GM19324 (cell line): ENCODE measurements at regions not wholly inside any gene's neighbourhood (a gene's known extent, or its start where the extent isn't known, plus 50 kb on each side); places are given as distances from the start of the nearest gene placed in this dataset.

Source experiments
- ATAC-seq: cut with Tn5 transposase; IDR thresholded peaks from one replicate; pipeline ENCODE4 v1.9.1; 2021; ENCODE audit warnings: mild to moderate bottlenecking, moderate library complexity; ENCODE audit not compliant: unreplicated experiment, low FRiP score

DNA sequence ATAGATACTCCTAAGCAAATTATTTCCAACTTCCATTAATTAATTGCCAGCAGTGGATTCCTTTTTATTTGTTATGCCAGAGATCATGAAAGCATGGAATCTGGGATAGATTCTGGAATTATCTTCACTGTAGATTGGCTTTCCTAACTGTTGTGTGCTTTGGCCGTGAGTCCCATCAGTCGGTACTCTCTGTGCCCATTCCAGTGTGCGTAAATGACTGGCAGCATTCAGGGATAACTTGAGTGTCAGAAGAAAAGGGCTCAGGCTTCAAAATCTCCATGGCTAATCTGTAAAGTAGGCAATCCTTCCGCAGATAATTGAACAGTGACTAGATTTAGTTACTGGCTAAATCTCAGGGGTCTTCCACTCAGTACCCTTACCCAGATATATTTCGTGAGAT is 76.8 kb upstream of the TMEM164 start:
- ATAC-seq = no peak

DNA sequence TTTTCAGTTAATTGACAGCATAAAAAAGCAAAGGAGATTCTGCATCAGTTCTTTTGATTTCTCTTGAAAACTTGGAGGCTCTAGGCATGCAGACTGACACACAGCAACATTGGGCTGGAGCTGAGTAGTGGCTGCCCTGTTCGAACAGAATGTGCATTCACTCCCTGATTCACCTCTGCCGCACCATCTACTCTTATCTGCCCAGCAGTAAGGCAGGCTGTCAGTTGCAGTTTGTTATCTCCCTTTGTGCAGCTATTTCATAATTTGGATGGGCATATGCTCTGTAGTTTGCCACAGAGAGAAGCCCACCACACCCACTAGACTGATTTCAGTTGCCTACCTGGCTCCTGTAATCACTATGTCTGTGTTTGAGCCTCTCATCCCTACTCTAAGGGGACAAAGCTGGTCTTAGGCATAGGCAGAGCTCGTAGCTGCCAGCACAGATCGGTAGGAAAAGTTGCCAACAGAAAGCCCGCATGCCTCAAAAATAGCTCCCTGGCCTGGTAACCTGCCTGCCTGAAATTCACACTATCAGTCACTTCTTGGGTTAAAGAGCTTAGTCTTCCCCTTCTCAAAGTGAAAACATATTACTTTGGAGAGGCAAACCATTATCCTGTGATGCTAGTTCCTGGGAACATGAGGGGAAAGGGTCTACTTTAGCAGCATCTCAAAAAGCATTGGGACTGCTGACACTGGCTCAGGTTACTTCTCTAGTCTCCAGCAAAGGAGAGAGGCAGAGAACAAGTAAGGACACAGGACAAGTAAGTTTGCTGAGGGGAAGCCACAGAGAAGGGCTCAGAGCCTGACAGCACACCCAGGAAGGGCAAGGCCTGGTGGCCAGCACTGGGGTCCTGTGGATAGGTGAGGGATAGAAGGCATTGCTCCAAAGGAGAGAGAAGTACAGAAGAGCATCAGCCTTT is 75.9 kb upstream of the TMEM164 start:
- no peak for ATAC-seq

DNA sequence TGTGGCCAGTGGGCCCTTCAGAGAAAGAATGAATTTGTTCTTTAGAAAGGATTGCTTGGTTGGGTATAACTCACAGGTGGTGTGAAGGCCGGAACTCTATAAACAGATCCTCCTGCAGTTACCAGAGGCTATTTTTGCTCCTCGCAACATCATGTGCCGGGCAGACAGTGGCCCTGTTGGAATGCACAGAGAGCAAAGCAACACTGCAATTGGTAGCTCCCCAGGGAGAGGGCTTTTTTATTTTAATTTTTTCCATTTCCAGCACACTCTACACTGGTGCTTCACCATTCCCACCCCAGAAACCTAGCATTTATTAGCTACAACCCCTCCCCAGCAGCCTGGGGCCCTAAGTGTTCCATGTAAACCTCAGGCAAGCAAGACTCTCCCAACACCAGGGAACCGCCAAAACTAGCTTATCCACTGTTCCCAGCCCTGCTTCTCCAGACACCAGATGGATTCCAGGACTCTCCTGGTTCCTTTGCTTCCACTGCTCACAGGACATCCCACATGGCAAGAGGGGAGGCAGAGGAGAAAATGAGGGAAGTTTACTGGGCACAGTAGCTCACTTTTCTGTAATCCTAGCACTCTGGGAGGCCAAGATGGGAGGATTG is 75.1 kb upstream of the TMEM164 start:
- no peak for ATAC-seq

DNA sequence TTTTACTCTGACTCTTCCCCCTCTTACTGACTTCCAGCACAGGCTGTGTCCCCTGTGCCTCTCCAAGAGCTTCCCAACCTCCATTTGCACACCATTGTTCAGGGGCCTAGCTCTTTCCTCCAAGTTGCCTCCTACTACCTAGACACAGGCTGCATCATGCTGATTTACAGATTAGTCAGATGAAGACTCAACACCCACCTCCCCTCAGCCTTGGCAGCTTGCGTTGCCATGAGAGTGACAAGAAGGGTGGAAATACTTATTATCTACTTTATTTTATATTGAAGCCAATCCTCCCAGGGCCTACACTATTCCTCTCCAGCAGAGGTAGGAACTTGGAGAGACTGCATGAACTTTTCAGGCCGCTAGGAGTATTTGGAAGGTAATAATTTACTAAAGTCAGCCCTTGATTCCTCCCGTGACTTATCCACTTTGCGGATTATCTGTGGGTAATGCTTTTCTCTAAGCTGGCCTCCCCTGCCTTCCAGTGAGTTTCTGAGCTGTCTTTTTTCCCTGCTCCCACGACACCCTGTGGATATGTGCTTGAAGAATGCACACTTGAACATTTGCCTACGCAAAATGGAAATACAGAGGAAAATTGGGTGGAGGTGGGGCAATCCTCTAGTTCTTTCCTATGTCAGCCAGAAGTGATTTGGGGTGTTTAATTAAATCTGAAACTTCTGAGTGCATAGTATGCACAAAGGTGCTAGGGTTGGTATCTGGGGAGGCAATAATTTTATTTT is 74.1 kb upstream of the TMEM164 start:
- ATAC-seq = no peak

DNA sequence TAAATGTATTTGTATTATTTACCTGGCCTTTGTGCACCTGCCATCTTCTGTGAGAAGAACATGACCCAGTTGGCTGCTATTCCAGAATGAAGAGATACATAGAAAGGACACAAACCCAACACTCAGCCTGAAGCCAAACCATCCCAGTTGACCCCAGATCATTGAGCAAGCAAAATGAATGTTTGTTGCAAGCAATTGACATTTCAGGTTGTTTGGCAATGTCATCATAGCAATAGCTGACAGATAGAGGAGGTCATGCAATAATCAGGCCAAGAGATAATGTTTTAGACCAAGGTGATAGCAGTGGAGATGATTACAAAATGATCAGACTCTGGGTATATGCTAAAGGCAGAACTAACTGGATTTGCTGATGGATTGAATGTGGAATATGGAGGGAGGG is 71.2 kb upstream of the TMEM164 start:
- no peak for ATAC-seq

DNA sequence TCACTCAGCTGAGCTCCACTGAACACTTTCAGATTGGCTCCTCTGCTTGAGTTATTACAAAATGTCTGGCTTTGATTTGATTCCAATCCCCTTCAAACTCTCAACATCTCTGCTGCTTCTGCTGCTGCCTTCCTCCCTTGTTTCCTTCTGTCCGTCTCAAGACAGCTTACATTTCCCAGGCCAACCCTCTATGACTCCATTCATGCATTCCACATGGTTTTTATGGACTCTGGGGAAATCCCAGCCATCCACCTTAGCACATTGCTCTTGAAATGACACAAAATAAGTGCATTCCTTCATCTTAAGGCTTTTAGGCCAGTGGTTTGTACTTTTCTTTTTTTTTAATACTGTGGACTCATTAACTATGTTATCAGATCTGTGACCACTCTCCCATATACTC is 68.5 kb upstream of the TMEM164 start:
- no peak for ATAC-seq

DNA sequence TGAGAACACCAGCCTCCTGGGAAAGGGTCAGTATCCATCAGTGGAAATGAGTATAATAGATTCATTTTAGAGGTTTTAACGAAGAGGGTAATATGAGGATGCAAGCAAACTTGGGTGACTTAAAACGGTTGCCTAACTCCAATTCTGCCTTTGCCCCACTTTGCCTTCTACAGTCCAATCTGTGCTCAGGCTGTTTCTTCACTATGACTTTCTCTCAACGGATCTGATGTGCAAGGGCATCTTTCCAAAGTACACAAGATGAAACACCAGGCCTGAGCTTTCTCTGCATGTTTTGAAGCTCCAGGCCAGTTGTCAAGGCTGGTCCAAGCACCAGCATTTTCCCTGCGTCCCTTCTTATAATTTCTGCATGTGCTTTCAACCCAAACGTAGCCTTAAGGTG is 68.0 kb upstream of the TMEM164 start:
- no peak for ATAC-seq

DNA sequence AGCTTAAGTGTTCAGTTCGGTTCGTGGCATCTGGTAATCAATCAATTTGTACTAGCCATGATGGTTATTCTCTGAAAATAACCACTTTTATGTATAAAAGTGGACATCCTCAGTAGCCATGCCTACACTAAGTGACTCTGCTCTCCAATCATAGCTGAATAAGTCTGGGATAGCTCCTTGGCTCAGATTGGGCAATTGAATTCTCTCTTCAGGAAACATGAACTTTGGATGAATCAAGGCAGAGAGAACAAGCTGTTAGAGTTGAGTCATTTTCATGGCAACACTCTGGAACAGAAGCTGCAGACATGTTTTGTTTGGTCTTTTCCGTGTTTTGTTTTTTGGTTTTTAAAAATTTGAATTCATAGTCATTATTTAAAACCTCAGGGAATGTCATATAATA is 66.8 kb upstream of the TMEM164 start:
- ATAC-seq = no peak

DNA sequence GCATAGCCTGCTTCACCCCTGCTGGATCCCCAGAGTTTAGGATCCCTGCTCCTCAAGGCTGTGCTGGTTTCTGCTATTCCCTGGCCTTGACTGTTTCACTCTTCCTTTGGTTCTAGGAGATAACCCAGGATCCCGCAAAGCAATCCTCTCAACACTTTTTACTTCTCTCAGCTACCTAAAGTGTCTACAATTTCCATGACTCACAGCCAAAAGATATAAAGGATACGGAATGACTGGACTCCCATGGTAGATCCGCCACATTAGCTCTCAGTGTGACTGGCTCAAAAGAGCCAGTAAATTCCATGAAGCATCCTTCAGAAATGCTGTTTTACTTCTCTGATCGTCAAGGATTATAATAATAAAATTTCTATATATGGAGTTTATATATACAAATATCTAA is 66.3 kb upstream of the TMEM164 start:
- ATAC-seq = no peak

DNA sequence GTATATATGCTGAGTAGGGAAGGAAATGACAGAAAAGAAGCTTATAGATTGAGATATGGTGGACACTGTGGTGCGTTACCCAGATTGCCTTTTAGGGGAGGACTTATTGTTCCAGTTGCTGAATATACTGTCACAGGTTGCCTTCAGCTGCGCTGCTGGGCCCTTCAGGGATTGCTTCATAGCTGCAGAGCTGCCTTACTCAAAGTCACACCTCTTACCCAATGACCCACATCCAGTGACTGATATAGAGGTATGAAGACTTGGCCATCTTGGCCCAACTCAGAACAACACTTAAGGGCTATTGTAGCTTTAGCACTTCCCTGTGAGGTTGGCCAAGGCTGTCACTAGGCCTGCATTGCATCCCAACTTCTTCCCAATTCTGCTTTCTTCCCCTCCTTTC is 63.4 kb upstream of the TMEM164 start:
- ATAC-seq = no peak

DNA sequence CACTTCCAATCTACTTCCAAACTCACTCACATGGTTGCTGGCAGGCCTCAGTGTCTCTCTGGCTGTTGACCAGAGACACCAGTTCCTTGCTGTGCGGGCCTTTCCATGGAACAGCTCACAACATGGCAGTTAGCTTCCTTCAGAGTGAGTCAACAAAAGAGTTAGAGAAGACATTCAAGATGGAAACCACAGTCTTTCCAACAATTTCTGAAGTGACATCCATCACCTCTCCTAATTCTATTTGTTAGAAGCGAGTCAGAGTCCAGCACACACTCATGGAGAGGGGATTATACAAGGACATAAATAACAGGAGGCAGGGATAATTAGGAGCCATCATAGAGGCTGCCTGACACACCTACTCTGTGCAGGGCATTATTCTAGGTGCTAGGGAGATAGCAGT is 62.5 kb upstream of the TMEM164 start:
- ATAC-seq = no peak

DNA sequence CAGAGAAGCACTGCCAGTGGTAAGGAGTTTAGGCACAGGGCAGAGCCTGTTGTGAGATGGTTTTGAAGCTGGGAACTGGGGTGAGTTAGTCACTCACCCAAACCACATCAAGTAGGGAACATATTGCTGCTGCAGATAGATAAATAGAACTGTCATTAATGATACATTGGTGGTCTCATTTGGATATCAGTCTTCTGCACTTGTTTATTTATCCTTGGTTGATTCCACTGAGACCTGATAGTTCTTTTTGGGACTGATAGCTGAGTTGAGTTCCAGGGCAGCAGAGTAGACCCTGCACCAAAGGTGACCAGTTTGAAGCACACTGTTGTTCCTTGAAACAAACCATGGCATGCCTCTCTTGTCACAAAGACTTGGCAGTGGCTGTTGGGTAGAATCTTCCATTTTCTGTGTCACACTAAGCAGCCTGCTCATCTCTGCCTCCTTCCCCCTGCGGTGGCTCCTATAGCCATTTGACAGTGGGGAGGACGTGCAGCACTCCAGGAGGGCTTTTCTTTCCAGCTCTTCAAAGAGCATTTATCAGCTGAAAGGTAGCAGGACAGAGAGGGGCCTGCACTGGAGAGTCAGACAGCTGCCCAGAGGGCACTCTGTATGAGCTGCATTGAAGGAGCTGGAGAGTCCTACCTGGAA is 59.7 kb upstream of the TMEM164 start:
- no peak for ATAC-seq

DNA sequence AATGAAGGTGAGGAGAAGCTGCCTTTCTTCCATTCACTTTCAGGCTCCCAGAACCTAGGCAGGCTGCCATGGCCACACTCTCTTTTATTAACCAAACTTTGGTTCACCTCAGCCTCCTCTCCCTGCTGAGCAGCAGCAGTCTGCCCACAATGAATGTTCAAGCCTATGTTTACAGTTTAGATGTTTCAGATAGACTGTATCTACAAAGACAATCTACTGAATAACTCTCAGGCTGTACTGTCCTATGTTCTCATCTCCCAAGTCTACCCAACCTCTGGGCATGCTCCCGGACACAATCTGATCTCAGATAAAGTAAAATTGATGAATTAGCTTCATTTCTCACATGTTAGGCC is 59.2 kb upstream of the TMEM164 start:
- ATAC-seq = no peak

DNA sequence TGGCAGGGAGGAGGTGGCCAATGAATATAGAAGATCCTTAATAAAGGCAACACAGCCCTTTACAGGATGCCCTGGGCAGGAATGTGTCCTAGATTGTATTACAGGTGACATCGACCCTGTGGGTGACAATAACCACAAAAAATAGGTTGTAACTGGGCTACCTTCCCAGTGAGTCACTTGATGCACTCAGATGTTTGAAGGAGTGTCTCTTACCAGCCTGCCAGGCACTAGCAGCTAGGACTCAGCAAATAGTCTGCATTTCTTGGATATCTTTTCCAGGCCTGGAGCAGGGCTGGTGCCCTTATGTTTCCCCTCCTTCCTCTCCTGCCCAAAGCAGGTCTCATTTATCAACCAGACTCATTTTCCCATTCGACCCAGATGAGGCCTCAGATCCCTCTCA is 50.9 kb upstream of the TMEM164 start:
- no peak for ATAC-seq

DNA sequence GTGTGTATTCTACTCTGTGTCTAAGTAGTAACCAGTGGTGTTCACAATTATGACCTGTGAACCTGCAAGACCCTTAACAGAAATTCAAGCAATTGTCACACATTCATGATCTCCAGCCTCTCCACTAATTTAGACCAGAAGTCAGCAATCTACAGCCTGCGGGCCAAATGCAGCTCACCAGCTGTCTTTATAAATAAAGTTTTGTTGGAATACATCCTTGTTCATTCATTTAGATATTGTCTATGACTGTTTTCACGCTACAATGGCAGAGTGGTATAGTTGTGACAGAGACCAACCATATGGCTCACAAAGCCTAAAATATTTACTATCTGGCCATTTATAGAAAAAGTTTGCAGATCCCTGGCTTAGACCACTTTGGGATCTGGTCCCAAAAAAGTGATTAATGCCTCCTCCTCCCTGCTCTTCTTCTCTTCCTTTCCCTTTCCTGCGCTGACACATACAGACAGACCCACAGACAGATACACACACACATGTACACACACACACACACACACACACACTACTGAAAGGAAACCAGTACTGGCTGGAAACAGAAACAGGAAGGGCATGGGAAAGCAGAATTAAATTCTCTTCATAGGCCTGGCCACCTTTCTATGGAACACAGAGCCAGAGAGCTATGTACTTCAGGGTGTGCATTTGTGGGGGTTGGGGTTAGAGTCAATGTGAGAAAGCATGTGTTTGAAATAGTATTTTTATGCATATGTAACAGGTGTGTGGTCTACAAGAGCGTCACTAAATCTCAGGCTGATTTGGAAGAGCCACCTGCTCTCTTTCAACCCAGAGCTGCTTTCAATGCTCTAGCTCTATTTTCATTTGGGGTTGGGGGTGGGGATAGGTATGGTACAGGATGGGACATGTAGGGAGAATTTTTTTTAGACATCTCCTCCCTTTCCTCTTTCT is 49.7 kb upstream of the TMEM164 start:
- peak; percentile 52 for ATAC-seq
